Right lung (tissue), 2 donors: ENCODE measurements at regions not wholly inside any gene's neighbourhood (a gene's known extent, or its start where the extent isn't known, plus 50 kb on each side); places are given as distances from the start of the nearest gene placed in this dataset.

Source experiments
- DNase-seq, 2 donors: peaks; one replicate each; pipeline ENCODE4 v3.0.0-alpha.2; 2013

GRCh38 chr12:127334912-127335644, 931.9 kb upstream of the TMEM132C start:
- no peak for DNase-seq

- DNase-seq, result no peak
Observed at GRCh38 chr12:127336416-127336815, 930.6 kb upstream of the TMEM132C start.

- DNase-seq, result no peak
Observed at GRCh38 chr12:127339065-127339464, 927.9 kb upstream of the TMEM132C start.

GRCh38 chr12:127340381-127340780, 926.6 kb upstream of the TMEM132C start:
- no peak for DNase-seq

GRCh38 chr12:127342861-127343260, 924.1 kb upstream of the TMEM132C start:
- DNase-seq, result no peak

- DNase-seq, result no peak
Observed at GRCh38 chr12:127343940-127344339, 923.0 kb upstream of the TMEM132C start.

GRCh38 chr12:127351481-127352010, 915.4 kb upstream of the TMEM132C start:
- DNase-seq, result no peak

GRCh38 chr12:127355061-127355841, 911.7 kb upstream of the TMEM132C start:
- DNase-seq, result no peak

- no peak for DNase-seq
Observed at GRCh38 chr12:127358888-127359287, 908.1 kb upstream of the TMEM132C start.

GRCh38 chr12:127360580-127360979, 906.4 kb upstream of the TMEM132C start:
- DNase-seq, result no peak

- DNase-seq, result no peak
Observed at GRCh38 chr12:127362121-127362520, 904.8 kb upstream of the TMEM132C start.

- DNase-seq, result no peak
Observed at GRCh38 chr12:127363392-127363791, 903.6 kb upstream of the TMEM132C start.

- no peak for DNase-seq
Observed at GRCh38 chr12:127373559-127373958, 893.4 kb upstream of the TMEM132C start.

- DNase-seq, result no peak
Observed at GRCh38 chr12:127374447-127374846, 892.5 kb upstream of the TMEM132C start.

GRCh38 chr12:127381043-127381668, 885.8 kb upstream of the TMEM132C start:
- peak; percentile 17 to 19 for DNase-seq

GRCh38 chr12:127381681-127382080, 885.3 kb upstream of the TMEM132C start:
- no peak for DNase-seq

GRCh38 chr12:127383281-127383680, 883.7 kb upstream of the TMEM132C start:
- no peak for DNase-seq

- no peak for DNase-seq
Observed at GRCh38 chr12:127386723-127387122, 880.2 kb upstream of the TMEM132C start.

- no peak for DNase-seq
Observed at GRCh38 chr12:127388985-127389384, 878.0 kb upstream of the TMEM132C start.

GRCh38 chr12:127389923-127390322, 877.0 kb upstream of the TMEM132C start:
- DNase-seq, result peak; percentile 13 to 15

GRCh38 chr12:127393465-127393864, 873.5 kb upstream of the TMEM132C start:
- DNase-seq, result no peak

- no peak for DNase-seq
Observed at GRCh38 chr12:127393896-127394295, 873.1 kb upstream of the TMEM132C start.

GRCh38 chr12:127396734-127397133, 870.2 kb upstream of the TMEM132C start:
- no peak for DNase-seq
